ENCODE measurements at regions not wholly inside any gene's neighbourhood (a gene's known extent, or its start where the extent isn't known, plus 50 kb on each side); places are given as distances from the start of the nearest gene placed in this dataset.

- intact Hi-C loops (cut with DNase I; ENCODE audit: low total_unique reads): no loop called here
- TF ChIP-seq CTCF (IDR thresholded peaks at IDR 0.05) (no peak), POLR2A (IDR thresholded peaks at IDR 0.05) (no peak)
- Histone ChIP-seq H3K36me3 (no peaks in the 10 kb centered on the region), H3K27me3 (no peaks in the 10 kb centered on the region), H3K4me1 (no peaks in the 10 kb centered on the region), H3K9me3 (no peaks in the 10 kb centered on the region), H3K4me3 (no peak overlapping the region), H3K27ac (no peak overlapping the region)
- no peak for DNase-seq
Observed at GRCh38 chr16:85180827-85181738, 68.8 kb upstream of the CIBAR2 start.

DNA sequence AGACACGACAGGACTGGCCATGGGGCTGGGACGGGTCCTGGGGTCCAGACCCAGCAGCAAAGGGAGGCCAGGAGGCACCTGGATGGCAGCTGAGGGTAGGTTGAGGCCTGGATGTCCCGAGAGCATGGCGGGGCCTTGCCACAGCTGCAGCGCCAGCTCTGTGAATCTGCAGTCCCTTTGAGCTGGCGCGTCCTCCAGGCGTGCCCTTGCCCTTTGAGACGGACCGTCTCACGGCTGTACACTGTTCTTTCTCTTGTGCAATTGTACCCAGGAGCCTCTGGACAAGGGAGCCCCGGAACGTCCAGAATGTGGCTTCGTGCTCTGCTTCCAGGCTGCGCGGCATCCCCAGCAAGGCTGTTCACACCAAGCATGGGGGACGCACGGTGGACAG lies 69.5 kb upstream of the CIBAR2 start:
- no peak overlapping the region for H3K27ac ChIP-seq
- intact Hi-C loops (cut with DNase I; ENCODE audit: low total_unique reads): no loop called here
- H3K27me3 ChIP-seq: no peaks in the 10 kb centered on the region
- no peak for DNase-seq
- no peak for TF ChIP-seq CTCF (IDR thresholded peaks at IDR 0.05)
- no peak for TF ChIP-seq POLR2A (IDR thresholded peaks at IDR 0.05)
- H3K4me1 ChIP-seq: no peaks in the 10 kb centered on the region
- H3K4me3 ChIP-seq: no peak overlapping the region
- H3K9me3 ChIP-seq: no peaks in the 10 kb centered on the region
- H3K36me3 ChIP-seq: no peaks in the 10 kb centered on the region

DNA sequence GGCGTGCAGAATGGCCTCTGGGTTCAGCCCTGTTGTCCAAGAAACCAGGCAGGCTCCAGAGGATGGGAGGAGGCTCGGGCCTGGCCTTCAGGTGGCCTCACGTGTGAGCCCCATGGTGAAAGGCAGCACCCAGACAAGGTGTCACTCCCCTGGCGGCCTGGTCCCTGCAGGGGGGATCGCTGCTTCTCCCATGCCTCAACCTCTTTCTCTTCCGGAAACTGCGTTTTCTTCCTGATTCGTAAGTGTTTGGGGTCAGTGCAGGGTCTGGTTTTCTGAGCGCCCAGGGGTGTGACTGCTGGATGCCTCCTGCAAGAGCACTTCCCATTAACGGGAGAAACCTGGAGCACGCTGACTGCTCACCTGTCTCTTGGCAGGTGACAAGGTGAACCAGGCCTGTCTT lies 70.0 kb upstream of the CIBAR2 start:
- intact Hi-C loops (cut with DNase I; ENCODE audit: low total_unique reads): no loop called here
- H3K27me3 ChIP-seq: no peaks in the 10 kb centered on the region
- TF ChIP-seq POLR2A (IDR thresholded peaks at IDR 0.05) (no peak), CTCF (IDR thresholded peaks at IDR 0.05) (no peak)
- no peak overlapping the region for H3K4me3 ChIP-seq
- H3K9me3 ChIP-seq: no peaks in the 10 kb centered on the region
- H3K4me1 ChIP-seq: no peaks in the 10 kb centered on the region
- DNase-seq: no peak
- H3K27ac ChIP-seq: no peak overlapping the region
- no peaks in the 10 kb centered on the region for H3K36me3 ChIP-seq

DNA sequence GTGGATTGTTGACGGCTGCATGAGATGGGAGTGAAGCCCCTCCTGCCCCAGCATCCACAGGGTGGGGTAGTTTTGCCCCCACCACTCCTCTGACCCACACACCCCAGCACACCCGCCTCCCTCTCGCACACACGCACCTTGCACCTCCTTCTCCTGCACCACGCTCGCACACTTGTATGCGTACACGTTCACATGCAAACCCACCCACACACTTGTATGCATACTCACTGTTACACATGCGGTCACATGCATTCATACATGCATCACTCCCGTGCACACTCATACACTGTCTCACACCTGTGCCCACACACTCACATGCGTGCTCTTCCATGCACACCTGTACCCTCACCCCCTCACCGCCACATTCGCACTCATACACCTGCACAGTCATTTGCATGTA lies 70.5 kb upstream of the CIBAR2 start:
- no peak for TF ChIP-seq CTCF (IDR thresholded peaks at IDR 0.05)
- no peak for TF ChIP-seq POLR2A (IDR thresholded peaks at IDR 0.05)
- Histone ChIP-seq H3K27me3 (no peaks in the 10 kb centered on the region), H3K9me3 (no peaks in the 10 kb centered on the region), H3K27ac (no peak overlapping the region), H3K36me3 (no peaks in the 10 kb centered on the region), H3K4me1 (no peaks in the 10 kb centered on the region), H3K4me3 (no peak overlapping the region)
- DNase-seq: no peak
- intact Hi-C loops (cut with DNase I; ENCODE audit: low total_unique reads): no loop called here

DNA sequence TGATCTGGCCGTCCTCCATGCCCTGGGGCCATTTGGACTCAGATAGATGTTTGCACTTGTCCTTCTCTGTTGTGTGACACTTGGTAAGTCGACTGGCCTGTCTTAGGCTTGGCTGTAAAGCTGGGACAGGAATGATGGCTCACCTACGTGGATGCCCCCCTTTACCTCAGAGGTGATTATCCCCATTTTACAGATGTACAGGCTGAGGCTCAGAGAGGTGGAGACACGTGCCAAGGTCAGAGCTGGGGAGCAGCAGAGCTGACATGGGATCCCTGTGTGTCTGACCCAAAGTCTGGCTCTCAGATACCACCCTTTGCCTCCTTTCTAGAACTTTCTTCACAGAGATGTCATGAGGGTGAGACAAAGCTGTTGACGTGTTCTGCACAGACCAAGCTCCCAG lies 71.3 kb upstream of the CIBAR2 start:
- TF ChIP-seq CTCF (IDR thresholded peaks at IDR 0.05) (no peak), POLR2A (IDR thresholded peaks at IDR 0.05) (no peak)
- no peak overlapping the region for H3K27ac ChIP-seq
- intact Hi-C loops (cut with DNase I; ENCODE audit: low total_unique reads): no loop called here

More for the DNA sequence above, 71.3 kb upstream of the CIBAR2 start:
- Histone ChIP-seq H3K27me3 (no peaks in the 10 kb centered on the region), H3K36me3 (no peaks in the 10 kb centered on the region), H3K4me1 (no peaks in the 10 kb centered on the region), H3K9me3 (no peaks in the 10 kb centered on the region), H3K4me3 (no peak overlapping the region)
- DNase-seq: no peak

Measured in uterus (tissue), 3 donors.